AG04450 (cell line): ENCODE measurements at regions not wholly inside any gene's neighbourhood (a gene's known extent, or its start where the extent isn't known, plus 50 kb on each side); places are given as distances from the start of the nearest gene placed in this dataset.
"Not testable (repeated sequence)": the region's sequence is repeated elsewhere in the genome, so short reads cannot be mapped to it uniquely, and the experiment has no call there.

Experiments used
- CTCF ChIA-PET: fragments of 300-600, 350-600 bp; formaldehyde crosslinking; extraction: SDS; loops from one replicate; lab custom pipeline; 2022; ENCODE audit warnings: antibody characterized with exemption, inconsistent platforms; lab: Charles Lee
- POLR2A ChIA-PET: fragments of 350-600 bp; formaldehyde crosslinking; extraction: SDS; loops from one replicate; lab custom pipeline; 2021; ENCODE audit warnings: antibody characterized with exemption, inconsistent platforms; lab: Yijun Ruan, JAX
- DNase-seq: peaks from one replicate; pipeline ENCODE4 v3.0.0-alpha.2; 2011; ENCODE audit warnings: low read depth, low spot score
- H3K27ac ChIP-seq: one replicate; pipeline ENCODE4 v1.5.1; 2012; ENCODE audit warnings: low read depth, low read length, control low read depth
- H3K27me3 ChIP-seq: one replicate; pipeline ENCODE4 v1.6.0; 2012; ENCODE audit warnings: low read length; ENCODE audit not compliant: control insufficient read depth, insufficient read depth
- H3K4me3 ChIP-seq: 2 replicates; pipeline ENCODE4 v1.5.1; 2011; ENCODE audit warnings: mild to moderate bottlenecking, low read depth, low read length, control low read depth
- H3K9me3 ChIP-seq: 2 replicates; pipeline ENCODE4 v1.5.1; 2012; ENCODE audit warnings: low read length; ENCODE audit not compliant: control insufficient read depth, insufficient read depth
- CTCF ChIP-seq: IDR thresholded peaks from 2 replicates; pipeline ENCODE4 v1.5.1; 2011; ENCODE audit warnings: low read depth, low read length, control low read depth, inconsistent platforms

GRCh38 chr9:33660772-33661171, 134.6 kb upstream of the PRSS3 start:
- CTCF ChIA-PET: interaction anchor here (1.2 kb wide), 1 partner anchor 118 kb away, joined by 3 read pairs; no protein-coding TSS in a partner anchor
- POLR2A ChIA-PET: no interaction called here
- DNase-seq: no peak
- no peak for TF ChIP-seq CTCF
- no peak overlapping the region for H3K4me3 ChIP-seq
- H3K27me3 ChIP-seq: peaks cover 20% of the 10 kb centered on the region
- no peak overlapping the region for H3K27ac ChIP-seq
- no peaks in the 10 kb centered on the region for H3K9me3 ChIP-seq

DNA sequence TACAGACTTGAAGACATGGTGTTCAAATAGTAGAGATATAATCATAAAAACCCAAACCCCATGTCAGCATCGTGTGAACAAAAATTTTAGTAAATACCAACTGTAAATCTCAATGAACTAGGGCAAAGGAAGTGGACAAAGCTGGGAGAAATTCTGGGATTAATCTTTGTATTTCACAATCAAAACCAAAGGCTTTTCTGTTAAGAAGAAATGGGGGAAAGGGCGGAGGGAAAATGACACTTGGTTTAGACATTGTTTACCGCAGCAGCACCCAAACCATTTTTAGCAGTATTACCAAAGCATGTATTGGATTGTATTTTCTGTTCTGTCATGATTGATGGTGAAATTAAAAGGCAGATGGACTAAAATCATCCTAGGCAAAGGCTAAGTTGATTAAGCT, 134.2 kb upstream of the PRSS3 start:
- no peak for TF ChIP-seq CTCF
- CTCF ChIA-PET: interaction anchor here (0.6 to 1.2 kb wide), 2 partner anchors 117 to 352 kb away, joined by 3 read pairs; no protein-coding TSS in a partner anchor
- POLR2A ChIA-PET: no interaction called here
- peaks cover 20% of the 10 kb centered on the region for H3K27me3 ChIP-seq
- DNase-seq: no peak
- no peaks in the 10 kb centered on the region for H3K9me3 ChIP-seq
- no peak overlapping the region for H3K4me3 ChIP-seq
- H3K27ac ChIP-seq: no peak overlapping the region

- H3K27me3 ChIP-seq: peaks cover 20% of the 10 kb centered on the region
- no peak for TF ChIP-seq CTCF
- DNase-seq: no peak
- CTCF ChIA-PET: interaction anchor here (0.9 kb wide), 1 partner anchor 39 kb away, joined by 3 read pairs; no protein-coding TSS in a partner anchor
- H3K9me3 ChIP-seq: no peaks in the 10 kb centered on the region
- POLR2A ChIA-PET: no interaction called here
- no peak overlapping the region for H3K27ac ChIP-seq
- H3K4me3 ChIP-seq: no peak overlapping the region
Measured at GRCh38 chr9:33662871-33663270, 132.5 kb upstream of the PRSS3 start.

DNA sequence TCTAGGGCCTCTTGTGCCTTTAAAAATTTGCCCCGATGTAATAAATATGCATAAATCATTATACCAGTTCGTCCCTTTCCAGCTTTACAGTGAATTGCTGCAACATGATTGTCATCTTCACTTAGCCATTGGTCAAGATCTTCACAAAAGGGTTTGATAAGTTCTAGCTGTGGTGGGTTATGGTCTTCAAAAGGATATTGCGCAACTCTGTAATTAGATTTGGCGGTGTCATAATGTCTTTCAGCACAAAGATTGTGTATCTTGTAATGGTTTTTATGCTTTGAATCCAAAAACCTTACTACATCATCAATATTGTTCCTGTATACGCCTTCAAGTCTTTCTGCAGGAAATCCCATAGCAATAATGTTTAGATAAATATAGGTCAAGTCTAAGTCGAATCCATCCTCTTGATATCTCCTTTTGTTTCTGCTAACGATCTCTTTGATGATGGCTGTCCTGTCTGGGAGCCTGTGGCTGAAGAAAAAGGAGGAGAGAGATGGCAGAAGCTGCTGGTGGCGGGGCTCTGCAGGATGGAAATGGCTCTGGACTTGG, 119.1 kb upstream of the PRSS3 start:
- peak overlapping the region; percentile 43 for H3K4me3 ChIP-seq
- POLR2A ChIA-PET, H3K9me3 ChIP-seq, DNase-seq, CTCF ChIA-PET, H3K27ac ChIP-seq: not testable (repeated sequence)
- peaks cover 28% of the 10 kb centered on the region for H3K27me3 ChIP-seq

DNA sequence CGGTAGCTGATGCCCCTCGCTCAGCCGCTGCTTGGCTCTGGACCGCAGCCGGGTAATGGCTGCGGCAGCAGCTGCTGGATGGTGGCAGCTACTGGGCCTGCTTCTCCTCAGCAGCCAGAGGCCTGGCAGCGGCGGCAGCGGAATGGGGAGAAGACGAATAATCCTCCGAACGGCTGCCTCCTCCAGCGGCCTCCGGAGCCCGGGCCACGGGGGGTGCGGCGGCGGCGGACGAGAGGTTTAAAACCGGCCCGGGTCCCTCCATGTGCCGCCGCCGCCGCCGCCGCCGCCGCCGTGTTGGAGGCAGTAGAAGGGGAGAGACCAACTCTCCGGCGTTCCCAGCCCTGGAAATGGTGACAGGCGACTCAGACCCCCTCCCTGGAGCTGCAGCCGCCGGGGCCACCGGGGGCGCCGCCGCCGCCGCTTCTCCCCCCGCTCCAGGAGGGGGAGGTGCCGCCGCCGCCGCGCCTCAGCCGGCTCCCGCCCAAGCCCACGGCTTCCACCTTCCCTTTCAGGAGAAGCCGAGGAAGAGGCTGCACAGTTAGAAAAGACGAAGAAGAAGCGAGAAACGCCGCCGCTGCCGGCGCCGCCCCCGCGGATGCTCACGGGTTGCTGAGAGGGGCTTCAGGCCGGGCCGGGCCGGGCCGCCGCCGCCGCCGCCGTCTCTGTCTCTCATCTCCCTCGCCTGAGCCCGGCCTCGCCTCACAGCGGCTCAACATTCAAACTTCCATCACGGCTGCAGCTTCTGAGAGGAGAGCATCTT, 118.4 kb upstream of the PRSS3 start:
- POLR2A ChIA-PET: no interaction called here
- no peak for TF ChIP-seq CTCF
- peaks cover 28% of the 10 kb centered on the region for H3K27me3 ChIP-seq
- DNase-seq: no peak
- H3K9me3 ChIP-seq: no peaks in the 10 kb centered on the region; the same call in 1 of the 2 replicates
- CTCF ChIA-PET: no interaction called here
- H3K4me3 ChIP-seq: peak overlapping the region; percentile 50
- no peak overlapping the region for H3K27ac ChIP-seq
